ENCODE measurements at regions not wholly inside any gene's neighbourhood (a gene's known extent, or its start where the extent isn't known, plus 50 kb on each side); places are given as distances from the start of the nearest gene placed in this dataset.
A peak's percentile ranks its signal among the peaks of the same experiment; 100 is the strongest.

GRCh38 chr16:51473091-51473490, 322.0 kb upstream of the SALL1 start:
- DNase-seq: no peak
- H3K4me3 ChIP-seq: no peak overlapping the region
- H3K27me3 ChIP-seq: no peaks in the 10 kb centered on the region
- H3K36me3 ChIP-seq: no peaks in the 10 kb centered on the region
- no peaks in the 10 kb centered on the region for H3K9me3 ChIP-seq

DNA sequence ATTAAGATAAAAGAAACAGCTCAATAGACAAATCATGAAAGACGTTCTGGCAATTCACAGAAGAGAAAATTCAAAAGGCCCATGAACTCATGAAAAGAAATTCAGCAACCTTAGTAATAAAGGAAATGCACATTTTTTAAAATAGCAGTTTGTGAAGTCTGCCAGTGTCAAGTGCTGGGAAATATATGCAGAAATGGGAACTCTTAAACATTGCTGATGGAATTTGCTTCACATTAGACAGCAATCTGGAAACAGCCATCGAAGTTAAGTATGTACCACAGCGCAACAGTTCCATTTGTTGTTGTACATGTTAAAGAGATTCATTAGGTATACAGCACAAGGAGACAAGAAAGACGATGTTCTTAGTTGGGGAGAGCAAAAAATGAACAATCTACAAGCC, 319.4 kb upstream of the SALL1 start:
- Histone ChIP-seq H3K9me3 (no peaks in the 10 kb centered on the region), H3K36me3 (no peaks in the 10 kb centered on the region), H3K4me3 (no peak overlapping the region)

GRCh38 chr16:51464996-51465395, 313.9 kb upstream of the SALL1 start:
- Histone ChIP-seq H3K9me3 (no peaks in the 10 kb centered on the region), H3K27me3 (no peaks in the 10 kb centered on the region), H3K36me3 (no peaks in the 10 kb centered on the region), H3K4me3 (no peak overlapping the region)
- DNase-seq: peak; percentile 13

More for the DNA sequence above, 319.4 kb upstream of the SALL1 start:
- no peaks in the 10 kb centered on the region for H3K27me3 ChIP-seq
- DNase-seq: no peak

- Histone ChIP-seq H3K36me3 (no peaks in the 10 kb centered on the region), H3K27me3 (no peaks in the 10 kb centered on the region), H3K9me3 (no peaks in the 10 kb centered on the region), H3K4me3 (no peak overlapping the region)
- no peak for DNase-seq
Measured at GRCh38 chr16:51461255-51461654, 310.2 kb upstream of the SALL1 start.

DNA sequence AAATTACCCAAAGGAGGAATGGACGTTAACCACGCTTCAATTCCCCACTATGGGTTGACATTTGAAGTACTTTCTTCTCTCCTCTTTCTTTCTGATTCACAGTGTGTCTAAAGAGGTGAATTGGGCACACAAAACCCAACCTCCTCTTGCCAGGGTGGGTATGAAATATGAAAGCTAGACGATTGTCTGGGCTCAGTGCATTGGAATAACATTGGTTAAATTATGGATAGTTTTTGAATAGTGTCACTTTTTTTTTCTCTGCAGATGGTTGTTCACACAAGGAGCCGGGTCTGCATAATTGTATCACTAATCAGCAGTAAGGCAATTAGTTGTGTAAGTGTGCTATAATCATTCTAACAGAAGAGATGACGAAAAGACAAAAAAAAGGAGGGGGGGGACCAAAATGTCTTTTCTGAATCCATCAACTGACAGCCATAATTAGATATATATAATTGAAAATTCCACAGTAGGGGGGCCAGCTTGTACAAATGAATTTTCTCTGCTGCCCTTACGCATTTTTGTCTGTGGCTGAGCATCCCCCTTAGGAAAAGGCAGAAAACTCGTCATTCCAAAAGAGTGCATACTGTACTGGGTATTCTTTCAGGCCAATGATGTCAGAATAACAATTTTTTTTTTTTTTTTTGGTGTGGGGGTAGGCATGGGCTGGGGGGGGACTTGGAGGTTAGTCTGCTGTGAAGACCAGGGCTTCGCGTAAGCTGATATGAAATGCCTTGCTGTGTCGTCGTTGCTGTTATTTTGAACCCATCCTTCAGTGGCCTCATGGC, 307.5 kb upstream of the SALL1 start:
- no peaks in the 10 kb centered on the region for H3K9me3 ChIP-seq
- DNase-seq: no peak
- H3K4me3 ChIP-seq: no peak overlapping the region
- no peaks in the 10 kb centered on the region for H3K36me3 ChIP-seq
- H3K27me3 ChIP-seq: no peaks in the 10 kb centered on the region

DNA sequence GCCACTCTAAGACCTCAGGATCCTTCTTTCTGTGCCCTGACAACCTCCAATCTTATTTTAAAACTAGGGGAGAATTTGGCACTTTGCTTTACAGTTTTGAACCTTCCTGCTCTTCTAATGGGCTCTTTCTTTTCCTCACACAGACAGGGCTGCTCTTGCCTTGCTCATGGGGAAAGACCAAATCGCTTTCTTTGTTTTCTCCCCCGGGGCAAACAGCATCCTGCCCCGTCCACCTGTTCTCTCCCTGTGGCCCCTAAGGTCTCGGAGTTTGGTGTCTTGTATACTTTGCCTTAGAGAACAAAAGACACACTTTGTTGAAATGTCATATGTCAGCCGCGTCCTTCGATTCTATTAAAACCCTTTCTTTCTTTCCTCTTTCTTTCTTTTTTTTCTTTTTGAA, 306.7 kb upstream of the SALL1 start:
- Histone ChIP-seq H3K27me3 (no peaks in the 10 kb centered on the region), H3K4me3 (no peak overlapping the region), H3K36me3 (no peaks in the 10 kb centered on the region), H3K9me3 (no peaks in the 10 kb centered on the region)
- DNase-seq: no peak

DNA sequence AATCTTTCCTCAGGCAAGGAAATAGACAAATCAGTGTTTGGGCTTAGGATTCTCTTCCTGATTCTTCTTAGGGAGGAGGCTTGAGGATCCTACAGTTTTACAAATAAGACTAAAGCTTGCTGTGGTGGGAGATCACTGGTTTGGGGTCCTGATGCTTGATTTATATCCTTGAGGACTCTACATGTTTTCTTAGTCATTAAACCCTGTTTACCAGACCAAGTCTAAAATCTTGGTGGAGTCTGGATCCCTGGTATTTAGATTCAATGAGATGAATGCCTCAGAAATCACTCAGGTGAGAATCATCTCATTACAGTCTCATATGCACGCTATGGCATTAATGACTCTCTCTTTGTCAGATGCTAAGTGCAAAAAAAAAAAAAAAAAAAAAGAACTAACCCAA, 304.3 kb upstream of the SALL1 start:
- no peak for DNase-seq
- H3K4me3 ChIP-seq: no peak overlapping the region
- H3K27me3 ChIP-seq: no peaks in the 10 kb centered on the region
- H3K36me3 ChIP-seq: no peaks in the 10 kb centered on the region
- no peaks in the 10 kb centered on the region for H3K9me3 ChIP-seq

GRCh38 chr16:51453251-51453650, 302.2 kb upstream of the SALL1 start:
- no peak overlapping the region for H3K4me3 ChIP-seq
- no peaks in the 10 kb centered on the region for H3K36me3 ChIP-seq
- H3K9me3 ChIP-seq: no peaks in the 10 kb centered on the region
- no peak for DNase-seq
- H3K27me3 ChIP-seq: no peaks in the 10 kb centered on the region

DNA sequence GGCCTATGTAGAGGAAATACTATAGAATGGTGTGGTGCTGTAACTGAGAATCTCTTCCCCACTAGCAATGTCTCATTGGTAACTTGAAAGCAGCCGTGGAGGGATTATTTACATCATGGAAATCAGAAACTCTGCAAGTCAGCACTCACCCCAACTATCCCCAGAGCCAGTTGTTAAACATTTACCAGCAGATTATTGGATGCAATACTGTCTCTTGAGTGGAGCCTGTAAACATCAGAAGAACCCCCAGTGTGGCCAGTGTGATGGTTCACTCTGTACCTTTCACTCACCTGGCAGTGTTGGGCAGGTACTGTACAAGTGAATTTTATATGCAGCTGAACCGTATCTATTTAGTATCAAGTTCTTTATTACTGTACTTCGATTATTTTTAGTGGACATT, 299.8 kb upstream of the SALL1 start:
- Histone ChIP-seq H3K27me3 (no peaks in the 10 kb centered on the region), H3K9me3 (no peaks in the 10 kb centered on the region), H3K36me3 (no peaks in the 10 kb centered on the region), H3K4me3 (no peak overlapping the region)
- DNase-seq: no peak

- no peak overlapping the region for H3K4me3 ChIP-seq
- no peaks in the 10 kb centered on the region for H3K27me3 ChIP-seq
- H3K9me3 ChIP-seq: no peaks in the 10 kb centered on the region
- no peaks in the 10 kb centered on the region for H3K36me3 ChIP-seq
- no peak for DNase-seq
Measured at GRCh38 chr16:51450376-51450775, 299.3 kb upstream of the SALL1 start.

DNA sequence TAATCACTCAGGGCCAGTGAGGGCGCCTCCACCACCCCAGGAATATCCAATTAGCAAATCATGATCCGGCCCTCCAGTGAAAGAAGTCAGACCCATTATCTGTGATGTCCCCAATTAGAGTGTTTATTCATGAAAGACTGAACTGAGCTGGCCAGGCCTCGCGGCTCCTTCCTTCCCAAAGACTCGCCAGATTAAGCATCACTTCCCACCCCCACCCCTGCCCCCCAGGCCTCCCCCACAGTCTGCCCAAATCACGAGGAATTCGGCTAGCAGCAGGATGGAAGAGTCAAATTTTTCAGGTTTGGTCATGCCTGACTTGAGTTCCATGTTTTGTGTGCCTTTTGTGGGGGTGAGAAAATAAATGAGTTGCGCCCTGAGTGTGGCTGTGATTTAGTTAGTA, 298.4 kb upstream of the SALL1 start:
- no peaks in the 10 kb centered on the region for H3K27me3 ChIP-seq
- H3K36me3 ChIP-seq: no peaks in the 10 kb centered on the region
- H3K9me3 ChIP-seq: no peaks in the 10 kb centered on the region
- H3K4me3 ChIP-seq: no peak overlapping the region
- DNase-seq: no peak

- DNase-seq: no peak
- H3K36me3 ChIP-seq: no peaks in the 10 kb centered on the region
- H3K4me3 ChIP-seq: no peak overlapping the region
- no peaks in the 10 kb centered on the region for H3K9me3 ChIP-seq
- H3K27me3 ChIP-seq: no peaks in the 10 kb centered on the region
Measured at GRCh38 chr16:51445250-51445649, 294.2 kb upstream of the SALL1 start.

GRCh38 chr16:51443934-51444333, 292.9 kb upstream of the SALL1 start:
- Histone ChIP-seq H3K4me3 (no peak overlapping the region), H3K36me3 (no peaks in the 10 kb centered on the region), H3K27me3 (no peaks in the 10 kb centered on the region), H3K9me3 (no peaks in the 10 kb centered on the region)
- DNase-seq: no peak

GRCh38 chr16:51442141-51442870, 291.2 kb upstream of the SALL1 start:
- Histone ChIP-seq H3K4me3 (no peak overlapping the region), H3K27me3 (no peaks in the 10 kb centered on the region)
- no peak for DNase-seq

DNA sequence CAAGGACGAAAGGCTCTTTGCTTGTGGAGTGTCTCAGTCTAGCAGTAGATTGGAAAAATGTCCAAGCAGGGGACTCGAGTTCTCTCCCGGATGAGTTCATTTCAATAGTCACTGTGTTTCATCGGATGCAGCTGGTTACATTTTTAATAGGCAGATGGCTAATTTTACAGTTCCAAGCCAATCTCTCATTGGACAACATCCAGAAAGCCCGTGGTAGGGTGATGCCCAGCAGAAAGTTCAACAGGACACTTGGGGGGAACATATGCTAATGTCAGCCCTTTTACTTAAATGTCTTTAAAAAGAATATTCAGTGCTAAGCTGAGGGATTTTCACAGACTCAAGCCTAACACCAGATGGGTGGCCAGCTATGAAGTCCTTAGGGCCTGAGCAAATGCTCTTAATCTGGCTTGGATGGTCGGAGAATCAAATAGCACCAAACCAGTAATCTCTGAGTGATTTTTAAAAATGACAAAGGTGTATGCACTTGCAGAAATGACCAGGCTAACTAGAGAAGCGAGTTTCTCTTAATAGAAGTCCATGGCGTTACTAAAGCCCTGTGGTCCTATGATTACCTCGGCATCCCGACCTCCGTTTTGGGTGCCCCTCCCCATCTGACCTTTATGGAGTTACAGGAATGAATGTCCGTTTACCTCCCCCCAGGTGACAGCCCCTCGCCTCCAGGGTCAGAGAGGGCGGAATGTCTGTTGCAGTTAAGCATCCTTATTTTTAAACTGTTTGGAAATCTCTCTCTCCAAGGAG, 289.2 kb upstream of the SALL1 start:
- no peak for DNase-seq
- Histone ChIP-seq H3K27me3 (no peaks in the 10 kb centered on the region), H3K4me3 (no peak overlapping the region), H3K9me3 (no peaks in the 10 kb centered on the region), H3K36me3 (no peaks in the 10 kb centered on the region)

More at GRCh38 chr16:51442141-51442870, 291.2 kb upstream of the SALL1 start:
- no peaks in the 10 kb centered on the region for H3K9me3 ChIP-seq
- H3K36me3 ChIP-seq: no peaks in the 10 kb centered on the region

- Histone ChIP-seq H3K27me3 (no peaks in the 10 kb centered on the region), H3K36me3 (no peaks in the 10 kb centered on the region), H3K9me3 (no peaks in the 10 kb centered on the region), H3K4me3 (no peak overlapping the region)
- DNase-seq: no peak
Measured at GRCh38 chr16:51439271-51439670, 288.2 kb upstream of the SALL1 start.

DNA sequence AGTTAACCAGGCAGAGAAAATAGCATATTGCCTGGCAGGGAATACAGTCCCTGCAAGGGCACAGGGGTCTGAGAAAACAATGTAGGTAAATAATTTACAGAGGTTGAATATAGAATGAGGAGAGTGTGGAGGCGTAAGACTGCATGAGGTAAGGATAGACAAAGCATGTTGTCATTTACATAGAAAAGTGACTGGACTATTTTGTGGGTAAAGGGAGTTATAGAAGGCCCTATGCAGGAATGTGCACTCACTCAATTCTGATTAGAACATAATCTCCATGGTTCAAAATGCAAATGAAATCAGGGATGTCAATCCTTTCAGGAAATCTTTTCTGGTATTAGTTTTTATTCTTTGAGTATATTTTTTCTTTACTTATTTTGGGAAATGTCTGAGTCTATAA, 285.7 kb upstream of the SALL1 start:
- Histone ChIP-seq H3K9me3 (no peaks in the 10 kb centered on the region), H3K27me3 (no peaks in the 10 kb centered on the region)

More for the DNA sequence above, 285.7 kb upstream of the SALL1 start:
- Histone ChIP-seq H3K36me3 (no peaks in the 10 kb centered on the region), H3K4me3 (no peak overlapping the region)
- DNase-seq: no peak
